Neural crest cell (in vitro differentiated cells): ENCODE measurements at regions not wholly inside any gene's neighbourhood (a gene's known extent, or its start where the extent isn't known, plus 50 kb on each side); places are given as distances from the start of the nearest gene placed in this dataset.

Experiments used
- DNase-seq: peaks from one replicate; pipeline ENCODE4 v3.0.0; 2021; ENCODE audit warnings: low read depth, mixed read lengths, low spot score
- H3K27ac Mint-ChIP-seq: one replicate; pipeline ENCODE4 v1.8.0; 2021; ENCODE audit warnings: mild to moderate bottlenecking, mixed read lengths; ENCODE audit not compliant: unreplicated experiment
- H3K27me3 Mint-ChIP-seq: 2 replicates; pipeline ENCODE4 v1.8.0; 2021; ENCODE audit warnings: low read depth, mild to moderate bottlenecking, mixed read lengths
- H3K36me3 Mint-ChIP-seq: 2 replicates; pipeline ENCODE4 v1.8.0; 2021; ENCODE audit warnings: low read depth, mild to moderate bottlenecking, mixed read lengths
- H3K4me1 Mint-ChIP-seq: 2 replicates; pipeline ENCODE4 v1.8.0; 2021; ENCODE audit warnings: mixed read lengths
- H3K4me3 Mint-ChIP-seq: one replicate; pipeline ENCODE4 v1.8.0; 2021; ENCODE audit warnings: mild to moderate bottlenecking, mixed read lengths
- H3K9me3 Mint-ChIP-seq: 2 replicates; pipeline ENCODE4 v1.8.0; 2021; ENCODE audit warnings: mixed read lengths
- CTCF ChIP-seq: fragments of 200-600 bp; sonication (generic); conservative IDR thresholded peaks from 2 replicates; pipeline ENCODE4 v1.5.0; 2021; ENCODE audit warnings: antibody characterized with exemption, mild to moderate bottlenecking

GRCh38 chr9:75592586-75592985 is 297.9 kb upstream of the PCSK5 start:
- Mint-ChIP-seq H3K9me3 (no peaks in the 10 kb centered on the region), H3K27me3 (no peaks in the 10 kb centered on the region), H3K27ac (no peak overlapping the region), H3K4me1 (no peaks in the 10 kb centered on the region), H3K4me3 (no peak overlapping the region), H3K36me3 (no peaks in the 10 kb centered on the region)
- no peak for DNase-seq
- no peak for TF ChIP-seq CTCF

- no peak for TF ChIP-seq CTCF
- Mint-ChIP-seq H3K9me3 (no peaks in the 10 kb centered on the region), H3K27ac (no peak overlapping the region), H3K27me3 (no peaks in the 10 kb centered on the region), H3K4me3 (no peak overlapping the region), H3K4me1 (no peaks in the 10 kb centered on the region), H3K36me3 (no peaks in the 10 kb centered on the region)
- no peak for DNase-seq
Observed at GRCh38 chr9:75593920-75594319, 296.6 kb upstream of the PCSK5 start.

GRCh38 chr9:75599126-75599525 is 291.3 kb upstream of the PCSK5 start:
- no peaks in the 10 kb centered on the region for H3K36me3 Mint-ChIP-seq
- no peak overlapping the region for H3K4me3 Mint-ChIP-seq
- H3K27ac Mint-ChIP-seq, result no peak overlapping the region
- no peaks in the 10 kb centered on the region for H3K4me1 Mint-ChIP-seq
- DNase-seq, result no peak
- H3K9me3 Mint-ChIP-seq, result no peaks in the 10 kb centered on the region
- TF ChIP-seq CTCF, result no peak
- H3K27me3 Mint-ChIP-seq, result no peaks in the 10 kb centered on the region

- Mint-ChIP-seq H3K9me3 (no peaks in the 10 kb centered on the region), H3K36me3 (no peaks in the 10 kb centered on the region), H3K4me1 (no peaks in the 10 kb centered on the region), H3K27ac (no peak overlapping the region), H3K4me3 (no peak overlapping the region), H3K27me3 (no peaks in the 10 kb centered on the region)
- DNase-seq, result no peak
- no peak for TF ChIP-seq CTCF
Observed at GRCh38 chr9:75601280-75601679, 289.2 kb upstream of the PCSK5 start.

- no peak for DNase-seq
- Mint-ChIP-seq H3K36me3 (no peaks in the 10 kb centered on the region), H3K27ac (no peak overlapping the region), H3K27me3 (no peaks in the 10 kb centered on the region), H3K4me1 (no peaks in the 10 kb centered on the region), H3K9me3 (no peaks in the 10 kb centered on the region), H3K4me3 (no peak overlapping the region)
- no peak for TF ChIP-seq CTCF
Observed at GRCh38 chr9:75602060-75602459, 288.4 kb upstream of the PCSK5 start.

- H3K9me3 Mint-ChIP-seq, result no peaks in the 10 kb centered on the region
- no peak overlapping the region for H3K27ac Mint-ChIP-seq
- H3K36me3 Mint-ChIP-seq, result no peaks in the 10 kb centered on the region
- no peak for DNase-seq
- H3K27me3 Mint-ChIP-seq, result no peaks in the 10 kb centered on the region
- TF ChIP-seq CTCF, result no peak
- no peaks in the 10 kb centered on the region for H3K4me1 Mint-ChIP-seq
- H3K4me3 Mint-ChIP-seq, result no peak overlapping the region
Observed at GRCh38 chr9:75604661-75605060, 285.8 kb upstream of the PCSK5 start.
